Liver (tissue), 8 donors: ENCODE measurements at regions not wholly inside any gene's neighbourhood (a gene's known extent, or its start where the extent isn't known, plus 50 kb on each side); places are given as distances from the start of the nearest gene placed in this dataset.

ENCODE experiments used
- DNase-seq: peaks from one replicate; pipeline ENCODE4 v3.0.0-alpha.2; 2017; ENCODE audit warnings: low spot score
- H3K27ac ChIP-seq, 2 donors: one replicate each; pipeline ENCODE4 v1.7.0; 2013; ENCODE audit warnings: inconsistent platforms in 2 of 2, low read length in 2 of 2, control low read depth in 1 of 2, low read depth in 1 of 2, mild to moderate bottlenecking in 1 of 2
- H3K27me3 ChIP-seq, 4 donors: one replicate each; pipeline versions ENCODE4 v1.6.1 to v1.7.0; 2013; ENCODE audit warnings: low read length in 3 of 4, inconsistent platforms in 1 of 4, mild to moderate bottlenecking in 1 of 4, moderate library complexity in 1 of 4; ENCODE audit not compliant: control insufficient read depth in 4 of 4, insufficient read depth in 4 of 4
- H3K36me3 ChIP-seq, 4 donors: one replicate each; pipeline versions ENCODE4 v1.6.1 to v1.7.0; 2013; ENCODE audit warnings: low read length in 3 of 4, mild to moderate bottlenecking in 3 of 4, low read depth in 1 of 4, moderate library complexity in 1 of 4; ENCODE audit not compliant: control insufficient read depth in 4 of 4, insufficient read depth in 3 of 4
- H3K4me1 ChIP-seq, 4 donors: one replicate each; pipeline versions ENCODE4 v1.6.1 to v1.7.0; 2013; ENCODE audit warnings: low read length in 3 of 4, mild to moderate bottlenecking in 3 of 4, moderate library complexity in 1 of 4; ENCODE audit not compliant: control insufficient read depth in 4 of 4, insufficient read depth in 4 of 4
- H3K4me3 ChIP-seq, 3 donors: one replicate each; pipeline versions ENCODE4 v1.6.1 to v1.7.0; 2013; ENCODE audit warnings: low read length in 3 of 3, control low read depth in 1 of 3, low read depth in 1 of 3, mild to moderate bottlenecking in 1 of 3
- H3K9ac ChIP-seq, 2 donors: one replicate each; pipeline ENCODE4 v1.7.0; 2013; ENCODE audit warnings: low read length in 2 of 2, mild to moderate bottlenecking in 2 of 2, moderate library complexity in 2 of 2, control low read depth in 1 of 2, low read depth in 1 of 2
- H3K9me3 ChIP-seq, 4 donors: one replicate each; pipeline versions ENCODE4 v1.6.1 to v1.7.0; 2013; ENCODE audit warnings: low read length in 3 of 4; ENCODE audit not compliant: control insufficient read depth in 4 of 4
- ATF3 ChIP-seq: IDR thresholded peaks from 2 replicates; pipeline ENCODE4 v1.6.1; 2016; ENCODE audit warnings: antibody characterized with exemption
- CTCF ChIP-seq: fragments of 150-350 bp; IDR thresholded peaks from 2 replicates; pipeline ENCODE4 v1.5.1; 2017; ENCODE audit warnings: improper control_type of control experiment, low read depth, low read length; ENCODE audit not compliant: missing input control
- EGR1 ChIP-seq, 2 donors: IDR thresholded peaks; 2 replicates each; pipeline ENCODE4 v1.6.1; 2016 to 2018; ENCODE audit warnings: antibody characterized with exemption in 2 of 2, low read depth in 2 of 2
- FOXA1 ChIP-seq: IDR thresholded peaks from 2 replicates; pipeline ENCODE4 v1.6.1; 2016; ENCODE audit warnings: antibody characterized with exemption
- FOXA2 ChIP-seq: IDR thresholded peaks from 2 replicates; pipeline ENCODE4 v1.6.1; 2016; ENCODE audit warnings: antibody characterized with exemption
- GABPA ChIP-seq, 2 donors: IDR thresholded peaks in 1 of 2; conservative IDR thresholded peaks in 1 of 2; 2 replicates each; pipeline ENCODE4 v1.6.1; 2016; ENCODE audit warnings: antibody characterized with exemption in 2 of 2, mild to moderate bottlenecking in 1 of 2, moderate library complexity in 1 of 2
- HNF4A ChIP-seq, 2 donors: conservative IDR thresholded peaks; 2 replicates each; pipeline ENCODE4 v1.6.1; 2016; ENCODE audit warnings: antibody characterized with exemption in 2 of 2, mild to moderate bottlenecking in 2 of 2
- HNF4G ChIP-seq: IDR thresholded peaks from 2 replicates; pipeline ENCODE4 v1.6.1; 2016; ENCODE audit warnings: antibody characterized with exemption
- JUND ChIP-seq, 2 donors: IDR thresholded peaks; 2 replicates each; pipeline ENCODE4 v1.6.1; 2016; ENCODE audit warnings: antibody characterized with exemption in 2 of 2
- MAX ChIP-seq: IDR thresholded peaks from 2 replicates; pipeline ENCODE4 v1.6.1; 2016; ENCODE audit warnings: antibody characterized with exemption
- NR2F2 ChIP-seq: IDR thresholded peaks from 2 replicates; pipeline ENCODE4 v1.6.1; 2016; ENCODE audit warnings: antibody characterized with exemption
- RAD21 ChIP-seq, 2 donors: IDR thresholded peaks; 2 replicates each; pipeline ENCODE4 v1.6.1; 2016; ENCODE audit warnings: antibody characterized with exemption in 2 of 2, mild to moderate bottlenecking in 2 of 2
- REST ChIP-seq: IDR thresholded peaks from 2 replicates; pipeline ENCODE4 v1.6.1; 2016; ENCODE audit warnings: antibody characterized with exemption, mild to moderate bottlenecking
- RXRA ChIP-seq, 2 donors: IDR thresholded peaks; 2 replicates each; pipeline ENCODE4 v1.6.1; 2017 to 2018; ENCODE audit warnings: antibody characterized with exemption in 2 of 2, mild to moderate bottlenecking in 1 of 2
- SP1 ChIP-seq: IDR thresholded peaks from 2 replicates; pipeline ENCODE4 v1.6.1; 2018; ENCODE audit warnings: antibody characterized with exemption, mild to moderate bottlenecking
- TAF1 ChIP-seq: conservative IDR thresholded peaks from 2 replicates; pipeline ENCODE4 v1.6.1; 2016; ENCODE audit warnings: antibody characterized with exemption, mild to moderate bottlenecking
- YY1 ChIP-seq: IDR thresholded peaks from 2 replicates; pipeline ENCODE4 v1.6.1; 2016; ENCODE audit warnings: antibody characterized with exemption, mild to moderate bottlenecking
- ZBTB33 ChIP-seq: IDR thresholded peaks from 2 replicates; pipeline ENCODE4 v1.6.1; 2016; ENCODE audit warnings: antibody characterized with exemption
- WGBS: extraction: QIAGEN DNeasy Blood & Tissue Kit; methylation state at CpG from one replicate; pipeline ENCODE4 v1.1.7; 2013; 5-methylcytosine and 5-hydroxymethylcytosine counted together
- donor health status: healthy.
- donor health status: healthy.
- donor health status: healthy.
- donor health status: healthy.
- donor health status: healthy.

GRCh38 chr2:121076885-121077549 lies 208.0 kb downstream of the TFCP2L1 start:
- TF ChIP-seq REST (no peak), CTCF (peak; percentile 81), SP1 (no peak), MAX (no peak), RAD21 (IDR thresholded peaks at IDR 0.05) (peak; percentile 32 to 70)
- H3K27ac ChIP-seq: no peak overlapping the region
- no peaks in the 10 kb centered on the region for H3K36me3 ChIP-seq
- no peak overlapping the region for H3K9ac ChIP-seq
- DNase-seq: peak; percentile 84
- H3K4me3 ChIP-seq: no peak overlapping the region
- H3K4me1 ChIP-seq: no peaks in the 10 kb centered on the region
- WGBS: 34% methylated on average over 26 of the region's 26 CpGs
- H3K27me3 ChIP-seq: peaks cover 0 to 19% (median under 1%) of the 10 kb centered on the region in 4 donors
- no peaks in the 10 kb centered on the region for H3K9me3 ChIP-seq

GRCh38 chr2:121078899-121079298 lies 206.1 kb downstream of the TFCP2L1 start:
- H3K4me1 ChIP-seq: no peaks in the 10 kb centered on the region
- no peak overlapping the region for H3K9ac ChIP-seq
- peaks cover 0 to 20% (median under 1%) of the 10 kb centered on the region in 4 donors for H3K27me3 ChIP-seq
- no peak overlapping the region for H3K4me3 ChIP-seq
- no peak overlapping the region for H3K27ac ChIP-seq
- no peaks in the 10 kb centered on the region for H3K36me3 ChIP-seq
- 85% methylated on average over 7 of the region's 7 CpGs for WGBS
- DNase-seq: no peak
- no peaks in the 10 kb centered on the region for H3K9me3 ChIP-seq
- TF ChIP-seq SP1 (no peak), EGR1 (IDR thresholded peaks at IDR 0.05; ENCODE audit: low read depth in 2 of 2) (no peak), REST (no peak), GABPA (IDR thresholded peaks at IDR 0.05 in 1 of 2, conservative IDR thresholded peaks at IDR 0.05 in 1 of 2) (no peak), YY1 (no peak), RAD21 (IDR thresholded peaks at IDR 0.05) (no peak), HNF4G (no peak), NR2F2 (no peak), RXRA (IDR thresholded peaks at IDR 0.05) (no peak), FOXA1 (no peak), FOXA2 (no peak), ZBTB33 (no peak), ATF3 (no peak), TAF1 (no peak), CTCF (no peak), HNF4A (conservative IDR thresholded peaks at IDR 0.05) (no peak), JUND (IDR thresholded peaks at IDR 0.05) (no peak)
